IPS DF 4.7 (cell line): ENCODE measurements at regions not wholly inside any gene's neighbourhood (a gene's known extent, or its start where the extent isn't known, plus 50 kb on each side); places are given as distances from the start of the nearest gene placed in this dataset.

Experiments used
- DNase-seq: peaks from one replicate; pipeline ENCODE4 v3.0.0-alpha.2; 2013; ENCODE audit warnings: low spot score; ENCODE audit errors: extremely low read depth

GRCh38 chr7:41472427-41473125, 230.3 kb downstream of the INHBA start:
- no peak for DNase-seq

- no peak for DNase-seq
Observed at GRCh38 chr7:41470081-41470480, 232.8 kb downstream of the INHBA start.

GRCh38 chr7:41467596-41467995, 235.3 kb downstream of the INHBA start:
- DNase-seq: no peak

GRCh38 chr7:41466760-41467384, 236.0 kb downstream of the INHBA start:
- no peak for DNase-seq

GRCh38 chr7:41465571-41465970, 237.3 kb downstream of the INHBA start:
- DNase-seq: no peak

- no peak for DNase-seq
Observed at GRCh38 chr7:41463770-41464470, 239.0 kb downstream of the INHBA start.

- no peak for DNase-seq
Observed at GRCh38 chr7:41459623-41460261, 243.1 kb downstream of the INHBA start.

GRCh38 chr7:41459183-41459582, 243.7 kb downstream of the INHBA start:
- no peak for DNase-seq

GRCh38 chr7:41457832-41458437, 245.0 kb downstream of the INHBA start:
- DNase-seq: no peak

- DNase-seq: no peak
Observed at GRCh38 chr7:41451826-41452225, 251.1 kb downstream of the INHBA start.

GRCh38 chr7:41449694-41450093, 253.2 kb downstream of the INHBA start:
- DNase-seq: no peak

GRCh38 chr7:41449286-41449685, 253.6 kb downstream of the INHBA start:
- no peak for DNase-seq

- no peak for DNase-seq
Observed at GRCh38 chr7:41448104-41448503, 254.8 kb downstream of the INHBA start.

- no peak for DNase-seq
Observed at GRCh38 chr7:41447450-41448042, 255.3 kb downstream of the INHBA start.

GRCh38 chr7:41446606-41447449, 256.1 kb downstream of the INHBA start:
- no peak for DNase-seq

GRCh38 chr7:41445946-41446345, 256.9 kb downstream of the INHBA start:
- no peak for DNase-seq

- no peak for DNase-seq
Observed at GRCh38 chr7:41445432-41445831, 257.5 kb downstream of the INHBA start.

GRCh38 chr7:41439515-41439879, 263.4 kb downstream of the INHBA start:
- no peak for DNase-seq

- DNase-seq: no peak
Observed at GRCh38 chr7:41438705-41439514, 264.0 kb downstream of the INHBA start.
